Upper lobe of left lung (tissue), 4 donors: ENCODE measurements at regions not wholly inside any gene's neighbourhood (a gene's known extent, or its start where the extent isn't known, plus 50 kb on each side); places are given as distances from the start of the nearest gene placed in this dataset.

Experiments
- EP300 ChIP-seq, 4 donors: sonication (generic); formaldehyde crosslinking; IDR thresholded peaks; one replicate each; pipeline ENCODE4 v1.5.1; 2017; ENCODE audit warnings: antibody characterized with exemption in 4 of 4, control low read depth in 2 of 4
- POLR2A ChIP-seq, 4 donors: fragments of 450-650 bp; IDR thresholded peaks; one replicate each; pipeline ENCODE4 v1.5.1; 2016 to 2017; ENCODE audit warnings: antibody characterized with exemption in 4 of 4, mild to moderate bottlenecking in 2 of 4
- POLR2AphosphoS5 ChIP-seq, 2 donors: sonication (generic); formaldehyde crosslinking; IDR thresholded peaks; one replicate each; pipeline ENCODE4 v1.5.1; 2017; ENCODE audit warnings: antibody characterized with exemption in 2 of 2
- TF ChIP-seq, protein P1 (sequence below), 6 experiments: fragments of 450-650 bp in 4 of 6; fragments of 200-600 bp in 2 of 6; sonication (generic) in 2 of 6; IDR thresholded peaks; one replicate each; pipeline ENCODE4 v1.5.1; 2016 to 2019; ENCODE audit warnings: antibody characterized with exemption in 6 of 6

DNA sequence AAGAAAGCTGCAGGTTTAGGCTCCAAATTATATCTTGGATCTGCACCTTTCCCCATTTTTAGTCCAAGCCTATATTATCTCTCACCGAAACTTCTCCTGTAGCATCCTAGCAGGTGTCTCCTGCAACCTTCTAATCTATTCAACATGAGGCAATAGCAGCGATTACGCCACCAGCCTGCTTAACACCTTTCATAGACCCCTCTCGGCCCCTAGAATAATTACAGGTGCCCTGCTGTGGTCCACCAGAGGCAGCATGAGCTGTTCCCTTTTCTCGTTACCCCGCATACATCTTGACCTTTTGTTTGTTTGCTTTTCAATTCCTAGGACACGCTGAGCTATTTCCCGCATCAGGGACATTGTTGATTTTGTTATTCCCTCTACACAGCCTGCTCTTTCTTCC is 361.9 kb downstream of the CYRIA start:
- no peak for TF ChIP-seq POLR2A (IDR thresholded peaks at IDR 0.05)
- TF ChIP-seq, protein P1, sequence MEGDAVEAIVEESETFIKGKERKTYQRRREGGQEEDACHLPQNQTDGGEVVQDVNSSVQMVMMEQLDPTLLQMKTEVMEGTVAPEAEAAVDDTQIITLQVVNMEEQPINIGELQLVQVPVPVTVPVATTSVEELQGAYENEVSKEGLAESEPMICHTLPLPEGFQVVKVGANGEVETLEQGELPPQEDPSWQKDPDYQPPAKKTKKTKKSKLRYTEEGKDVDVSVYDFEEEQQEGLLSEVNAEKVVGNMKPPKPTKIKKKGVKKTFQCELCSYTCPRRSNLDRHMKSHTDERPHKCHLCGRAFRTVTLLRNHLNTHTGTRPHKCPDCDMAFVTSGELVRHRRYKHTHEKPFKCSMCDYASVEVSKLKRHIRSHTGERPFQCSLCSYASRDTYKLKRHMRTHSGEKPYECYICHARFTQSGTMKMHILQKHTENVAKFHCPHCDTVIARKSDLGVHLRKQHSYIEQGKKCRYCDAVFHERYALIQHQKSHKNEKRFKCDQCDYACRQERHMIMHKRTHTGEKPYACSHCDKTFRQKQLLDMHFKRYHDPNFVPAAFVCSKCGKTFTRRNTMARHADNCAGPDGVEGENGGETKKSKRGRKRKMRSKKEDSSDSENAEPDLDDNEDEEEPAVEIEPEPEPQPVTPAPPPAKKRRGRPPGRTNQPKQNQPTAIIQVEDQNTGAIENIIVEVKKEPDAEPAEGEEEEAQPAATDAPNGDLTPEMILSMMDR (IDR thresholded peaks at IDR 0.05): no peak
- TF ChIP-seq POLR2AphosphoS5 (IDR thresholded peaks at IDR 0.05): no peak
- no peak for TF ChIP-seq EP300 (IDR thresholded peaks at IDR 0.05)
